ENCODE measurements at regions not wholly inside any gene's neighbourhood (a gene's known extent, or its start where the extent isn't known, plus 50 kb on each side); places are given as distances from the start of the nearest gene placed in this dataset.

- Histone ChIP-seq H3K36me3 (ENCODE audit: control insufficient read depth, low read length) (no peaks in the 10 kb centered on the region), H3K9me3 (ENCODE audit: control insufficient read depth, insufficient read depth, low read length) (no peaks in the 10 kb centered on the region), H3K4me1 (ENCODE audit: control insufficient read depth, low read length) (no peaks in the 10 kb centered on the region), H3K9me2 (replicated peaks; ENCODE audit: control insufficient read depth, low read length) (no peaks in the 10 kb centered on the region), H3K27ac (ENCODE audit: low read depth, low read length) (no peak overlapping the region), H4K20me1 (ENCODE audit: control insufficient read depth, insufficient read depth, low read depth, low read length) (no peaks in the 10 kb centered on the region), H3K79me2 (ENCODE audit: control insufficient read depth, low read length) (no peaks in the 10 kb centered on the region), H3K27me3 (ENCODE audit: control insufficient read depth, low read length) (no peaks in the 10 kb centered on the region), H3K4me3 (ENCODE audit: low read length) (no peak overlapping the region), H3F3A (ENCODE audit: control insufficient read depth, insufficient read depth) (no peaks in the 10 kb centered on the region), H3K4me2 (ENCODE audit: low read length) (no peak overlapping the region)
- TF ChIP-seq CTCF (IDR thresholded peaks at IDR 0.05; ENCODE audit: low read depth, low read length, poor library complexity, severe bottlenecking) (no peak), EZH2phosphoT487 (IDR thresholded peaks at IDR 0.05; ENCODE audit: borderline replicate concordance, low read length) (no peak)
Observed at GRCh38 chr6:8335896-8336295, 99.4 kb downstream of the SLC35B3 start.

- Histone ChIP-seq H3K27ac (ENCODE audit: low read depth, low read length) (no peak overlapping the region), H3K27me3 (ENCODE audit: control insufficient read depth, low read length) (no peaks in the 10 kb centered on the region), H3K4me3 (ENCODE audit: low read length) (no peak overlapping the region), H3K4me1 (ENCODE audit: control insufficient read depth, low read length) (no peaks in the 10 kb centered on the region), H3K36me3 (ENCODE audit: control insufficient read depth, low read length) (no peaks in the 10 kb centered on the region), H4K20me1 (ENCODE audit: control insufficient read depth, insufficient read depth, low read depth, low read length) (no peaks in the 10 kb centered on the region), H3F3A (ENCODE audit: control insufficient read depth, insufficient read depth) (no peaks in the 10 kb centered on the region), H3K9me2 (replicated peaks; ENCODE audit: control insufficient read depth, low read length) (no peaks in the 10 kb centered on the region), H3K4me2 (ENCODE audit: low read length) (no peak overlapping the region), H3K9me3 (ENCODE audit: control insufficient read depth, insufficient read depth, low read length) (no peaks in the 10 kb centered on the region), H3K79me2 (ENCODE audit: control insufficient read depth, low read length) (no peaks in the 10 kb centered on the region)
- no peak for TF ChIP-seq EZH2phosphoT487 (IDR thresholded peaks at IDR 0.05; ENCODE audit: borderline replicate concordance, low read length)
- TF ChIP-seq CTCF (IDR thresholded peaks at IDR 0.05; ENCODE audit: low read depth, low read length, poor library complexity, severe bottlenecking): no peak
Observed at GRCh38 chr6:8335381-8335780, 100.0 kb downstream of the SLC35B3 start.

GRCh38 chr6:8334113-8334512 is 101.2 kb downstream of the SLC35B3 start:
- Histone ChIP-seq H3K27ac (ENCODE audit: low read depth, low read length) (no peak overlapping the region), H3K36me3 (ENCODE audit: control insufficient read depth, low read length) (no peaks in the 10 kb centered on the region), H3K4me1 (ENCODE audit: control insufficient read depth, low read length) (no peaks in the 10 kb centered on the region), H3K79me2 (ENCODE audit: control insufficient read depth, low read length) (no peaks in the 10 kb centered on the region), H3K9me2 (replicated peaks; ENCODE audit: control insufficient read depth, low read length) (no peaks in the 10 kb centered on the region), H3F3A (ENCODE audit: control insufficient read depth, insufficient read depth) (no peaks in the 10 kb centered on the region), H3K27me3 (ENCODE audit: control insufficient read depth, low read length) (no peaks in the 10 kb centered on the region), H3K4me3 (ENCODE audit: low read length) (no peak overlapping the region), H3K9me3 (ENCODE audit: control insufficient read depth, insufficient read depth, low read length) (no peaks in the 10 kb centered on the region), H3K4me2 (ENCODE audit: low read length) (no peak overlapping the region), H4K20me1 (ENCODE audit: control insufficient read depth, insufficient read depth, low read depth, low read length) (no peaks in the 10 kb centered on the region)
- no peak for TF ChIP-seq CTCF (IDR thresholded peaks at IDR 0.05; ENCODE audit: low read depth, low read length, poor library complexity, severe bottlenecking)
- no peak for TF ChIP-seq EZH2phosphoT487 (IDR thresholded peaks at IDR 0.05; ENCODE audit: borderline replicate concordance, low read length)

GRCh38 chr6:8329562-8329961 is 105.8 kb downstream of the SLC35B3 start:
- Histone ChIP-seq H3K4me3 (ENCODE audit: low read length) (no peak overlapping the region), H3K79me2 (ENCODE audit: control insufficient read depth, low read length) (no peaks in the 10 kb centered on the region), H3K27ac (ENCODE audit: low read depth, low read length) (no peak overlapping the region), H3K9me3 (ENCODE audit: control insufficient read depth, insufficient read depth, low read length) (no peaks in the 10 kb centered on the region), H3K4me2 (ENCODE audit: low read length) (no peak overlapping the region), H3K9me2 (replicated peaks; ENCODE audit: control insufficient read depth, low read length) (no peaks in the 10 kb centered on the region), H3K36me3 (ENCODE audit: control insufficient read depth, low read length) (no peaks in the 10 kb centered on the region), H3K4me1 (ENCODE audit: control insufficient read depth, low read length) (no peaks in the 10 kb centered on the region), H4K20me1 (ENCODE audit: control insufficient read depth, insufficient read depth, low read depth, low read length) (no peaks in the 10 kb centered on the region), H3F3A (ENCODE audit: control insufficient read depth, insufficient read depth) (no peaks in the 10 kb centered on the region), H3K27me3 (ENCODE audit: control insufficient read depth, low read length) (no peaks in the 10 kb centered on the region)
- TF ChIP-seq CTCF (IDR thresholded peaks at IDR 0.05; ENCODE audit: low read depth, low read length, poor library complexity, severe bottlenecking) (no peak), EZH2phosphoT487 (IDR thresholded peaks at IDR 0.05; ENCODE audit: borderline replicate concordance, low read length) (no peak)

Measured in DOHH2 (cell line).